NCI-H2196 treated with DMSO at 0.1 percent for 48 hours (cell line): ENCODE measurements at regions not wholly inside any gene's neighbourhood (a gene's known extent, or its start where the extent isn't known, plus 50 kb on each side); places are given as distances from the start of the nearest gene placed in this dataset.
"Not testable (repeated sequence)": the region's sequence is repeated elsewhere in the genome, so short reads cannot be mapped to it uniquely, and the experiment has no call there.

Experiments used
- DNase-seq: peaks from one replicate; lab custom pipeline; 2025; ENCODE audit not compliant: unreplicated experiment; lab: John Stamatoyannopoulos, UW

DNA sequence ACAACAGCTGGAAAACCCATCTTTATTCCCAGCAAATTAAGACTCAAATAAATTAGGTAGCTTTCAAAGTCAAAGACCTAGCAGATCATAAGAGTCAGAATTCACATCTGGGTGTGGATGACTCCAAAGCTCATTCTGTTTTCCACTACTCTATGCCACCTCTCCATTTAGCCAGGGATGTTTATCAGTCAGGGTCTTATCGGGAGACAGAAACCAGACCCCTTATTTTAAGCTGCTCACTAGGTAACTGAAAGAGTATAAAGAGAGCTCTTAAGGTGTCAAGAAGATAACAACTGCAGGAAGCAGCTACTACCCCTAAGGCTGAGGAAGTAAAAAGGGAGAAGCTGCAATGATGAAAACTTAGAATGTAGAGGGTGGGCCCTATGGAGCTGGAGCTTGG lies 333.7 kb upstream of the KLF3 start:
- DNase-seq: no peak

DNA sequence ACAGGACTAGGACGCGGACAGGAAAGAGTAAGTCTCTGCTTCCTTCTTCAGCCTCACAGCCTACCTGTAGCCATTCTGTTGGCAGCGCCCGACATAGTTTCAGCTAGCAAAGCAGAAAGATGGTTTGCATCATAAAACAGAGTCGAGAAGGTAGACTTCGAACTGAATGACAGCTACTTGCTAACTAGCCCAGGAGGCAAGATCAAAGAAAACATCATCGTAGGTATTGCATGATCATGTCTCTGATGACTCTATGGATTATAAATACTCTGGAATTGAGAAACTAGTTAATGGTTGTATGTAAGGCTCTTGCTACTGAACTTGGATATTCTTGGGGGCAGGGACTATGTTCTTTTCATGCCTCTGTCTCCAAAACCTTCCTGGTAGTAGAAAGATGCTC lies 333.1 kb upstream of the KLF3 start:
- DNase-seq: no peak

DNA sequence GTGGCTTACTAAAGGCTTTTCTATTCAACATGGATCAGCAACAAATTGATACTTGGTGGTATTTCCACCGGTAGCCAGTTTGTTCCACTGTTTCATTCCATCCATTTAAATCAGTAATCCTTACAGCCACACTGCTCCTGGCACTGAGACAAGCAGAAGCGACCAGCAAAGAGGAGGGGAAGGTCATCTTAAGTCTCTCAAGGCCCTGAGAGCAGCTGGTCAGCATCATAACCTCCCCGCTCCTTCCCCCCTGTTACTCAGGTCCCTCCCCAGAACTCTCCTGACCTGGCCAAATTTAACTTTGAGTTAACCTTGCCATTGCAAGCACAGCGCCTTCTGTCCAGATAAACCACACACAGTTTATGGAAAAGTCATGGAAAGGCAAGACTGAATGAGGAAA lies 331.3 kb upstream of the KLF3 start:
- no peak for DNase-seq

DNA sequence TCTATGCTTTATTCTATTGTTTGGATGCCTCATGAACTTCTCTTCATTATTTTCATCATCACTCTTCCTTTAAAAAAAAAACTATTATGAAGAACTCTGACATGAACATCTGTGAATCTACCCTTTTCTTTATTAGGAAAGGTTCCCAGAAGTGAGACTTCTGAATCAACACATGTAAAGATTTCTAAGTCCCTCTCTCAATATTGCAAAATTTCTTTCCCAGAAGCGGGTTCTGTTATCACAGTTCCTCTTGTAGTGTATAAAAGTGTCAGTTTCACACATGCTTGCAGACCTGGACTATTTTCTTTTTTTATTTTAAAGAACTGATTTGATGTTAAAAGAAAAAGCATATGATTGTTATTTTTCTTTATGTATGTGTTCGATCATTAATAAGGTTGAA lies 330.8 kb upstream of the KLF3 start:
- DNase-seq: no peak

GRCh38 chr4:38334791-38335190 lies 329.2 kb upstream of the KLF3 start:
- no peak for DNase-seq

DNA sequence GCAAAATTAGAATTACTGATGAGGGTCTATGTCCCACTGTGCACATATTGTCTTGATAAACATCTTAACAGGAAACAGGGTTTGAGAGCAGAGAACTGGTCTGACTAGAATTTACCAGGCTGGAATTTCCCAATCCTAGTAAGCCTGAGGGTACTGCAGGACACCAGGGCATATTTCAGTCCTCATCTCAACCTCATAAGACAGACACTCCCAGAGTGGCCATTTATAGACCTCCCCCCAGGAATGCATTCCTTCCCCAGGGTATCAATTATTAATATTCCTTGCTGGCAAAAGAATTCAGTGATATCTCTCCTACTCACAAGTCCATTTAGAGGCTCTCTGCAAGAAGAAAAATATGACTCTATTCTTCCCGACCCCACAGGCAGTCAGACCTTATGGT lies 325.1 kb upstream of the KLF3 start:
- DNase-seq: not testable (repeated sequence)

DNA sequence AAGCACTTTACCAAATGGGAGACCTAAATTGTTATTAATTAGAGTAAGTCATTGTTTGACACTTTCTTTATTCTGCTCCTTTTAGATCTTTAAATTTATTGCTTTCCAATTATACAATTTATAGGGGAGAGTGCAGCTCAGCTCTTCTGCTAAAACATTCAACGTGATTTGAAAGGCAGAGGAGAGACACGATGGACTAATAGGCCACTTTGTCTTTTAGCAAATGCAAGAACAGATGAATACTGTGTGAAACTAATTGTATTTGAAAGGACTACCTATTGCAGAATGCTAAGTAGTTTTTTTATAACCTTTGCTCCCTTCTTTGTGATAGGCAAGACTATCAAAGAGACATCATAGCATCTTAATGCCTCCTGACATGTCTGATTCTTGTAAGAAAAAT lies 320.4 kb upstream of the KLF3 start:
- DNase-seq: no peak

DNA sequence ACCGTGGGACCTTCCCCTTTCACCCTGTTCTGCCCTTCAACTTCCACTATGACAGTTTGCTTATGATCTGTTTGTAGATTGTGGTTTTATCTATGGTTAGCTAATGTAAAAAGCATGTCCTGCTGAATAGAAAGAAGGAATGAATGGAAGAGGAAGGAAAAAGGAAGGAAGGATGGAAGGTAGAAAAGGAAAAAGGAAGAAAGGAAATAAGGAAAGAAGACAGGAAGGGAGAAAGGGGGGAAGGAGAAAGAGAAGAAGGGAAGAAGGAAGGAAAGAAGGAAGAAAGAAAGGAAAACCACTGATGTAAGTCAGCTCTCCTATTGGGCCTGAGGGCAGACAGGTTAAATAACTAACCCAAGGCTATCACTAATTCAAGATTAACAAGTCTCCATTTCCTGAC lies 319.1 kb upstream of the KLF3 start:
- no peak for DNase-seq

DNA sequence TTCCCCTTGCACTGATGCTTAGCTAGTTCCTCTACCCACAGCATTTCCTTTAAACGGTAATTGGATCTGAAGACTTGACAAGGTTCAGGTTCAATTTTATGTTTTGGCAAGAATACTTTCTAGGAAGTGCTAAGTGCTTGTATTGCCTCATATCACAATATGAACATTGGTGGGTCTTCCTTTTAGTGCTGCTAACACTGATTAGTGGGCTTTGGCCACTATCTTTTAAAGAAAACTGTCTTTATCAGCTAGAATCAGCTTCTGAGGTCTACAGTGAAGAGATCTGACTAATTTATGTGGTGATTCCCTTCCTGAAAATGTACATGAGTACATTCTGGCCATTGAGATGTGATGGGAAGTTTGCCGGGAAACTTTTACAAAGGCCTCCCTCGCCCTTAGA lies 316.7 kb upstream of the KLF3 start:
- DNase-seq: no peak

DNA sequence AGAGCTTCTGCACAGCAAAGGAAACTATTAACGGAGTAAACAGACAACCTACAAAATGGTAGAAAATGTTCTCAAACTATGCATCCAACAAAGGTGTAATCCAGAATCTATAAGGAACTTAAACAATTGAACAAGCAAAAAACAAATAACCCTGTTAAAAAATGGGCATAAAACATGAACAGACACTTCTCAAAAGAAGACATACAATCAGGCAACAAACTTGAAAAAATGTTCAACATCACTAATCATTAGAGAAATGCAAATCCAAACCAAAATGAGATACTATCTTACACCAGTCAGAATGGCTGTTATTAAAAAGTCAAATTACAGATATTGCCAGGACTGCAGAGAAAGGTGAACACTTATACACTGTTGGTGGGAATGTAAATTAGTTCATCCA lies 309.6 kb upstream of the KLF3 start:
- DNase-seq: no peak

- no peak for DNase-seq
Measured at GRCh38 chr4:38354872-38355271, 309.1 kb upstream of the KLF3 start.

- no peak for DNase-seq
Measured at GRCh38 chr4:38356686-38357085, 307.3 kb upstream of the KLF3 start.

- no peak for DNase-seq
Measured at GRCh38 chr4:38357546-38357945, 306.5 kb upstream of the KLF3 start.

- DNase-seq: no peak
Measured at GRCh38 chr4:38359113-38359512, 304.9 kb upstream of the KLF3 start.

DNA sequence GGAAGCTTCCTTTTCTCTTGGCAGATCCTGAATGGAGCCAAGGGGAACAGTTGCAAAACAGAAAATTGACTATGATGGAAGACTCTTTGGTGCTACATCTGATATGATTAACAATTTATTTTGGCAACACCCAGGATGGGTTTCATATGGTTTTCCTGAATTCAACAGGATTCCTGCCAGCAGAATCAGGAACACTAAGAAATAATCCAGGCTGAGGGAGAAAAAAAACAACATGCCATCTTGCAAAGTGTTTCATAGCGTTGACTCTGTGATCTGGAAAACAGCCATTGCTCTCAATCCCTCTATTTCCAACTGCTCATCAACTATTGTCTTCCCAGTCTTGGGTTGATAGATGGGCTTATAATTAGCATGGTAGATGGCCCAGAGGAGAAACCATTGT lies 303.8 kb upstream of the KLF3 start:
- DNase-seq: no peak

DNA sequence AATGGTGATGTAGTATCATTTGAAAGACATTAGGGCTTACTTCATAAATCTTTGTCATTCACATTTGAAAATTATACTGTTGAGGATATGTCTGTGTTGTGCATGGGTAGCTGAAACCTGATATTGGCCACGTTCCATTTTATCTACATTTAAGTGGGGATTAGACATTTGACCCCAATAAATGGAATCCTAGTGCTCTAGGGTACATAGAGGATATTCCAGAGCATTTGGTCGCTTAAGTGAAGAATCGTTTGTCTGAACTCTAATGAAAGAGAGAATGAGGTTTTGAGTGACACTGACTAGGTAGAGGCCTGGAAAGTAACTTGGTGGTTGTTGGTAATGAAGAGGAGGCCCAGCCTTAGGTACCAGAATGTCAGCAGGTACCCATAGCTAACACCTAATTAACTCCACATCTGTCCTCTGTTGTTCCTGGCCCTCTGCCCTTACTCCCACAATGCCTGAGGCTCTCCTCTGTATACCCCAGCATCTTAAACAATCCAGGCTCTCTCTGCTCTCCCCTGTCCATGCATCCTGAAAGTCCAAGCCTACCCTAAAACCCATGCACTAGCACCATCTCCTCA lies 299.5 kb upstream of the KLF3 start:
- DNase-seq: no peak

DNA sequence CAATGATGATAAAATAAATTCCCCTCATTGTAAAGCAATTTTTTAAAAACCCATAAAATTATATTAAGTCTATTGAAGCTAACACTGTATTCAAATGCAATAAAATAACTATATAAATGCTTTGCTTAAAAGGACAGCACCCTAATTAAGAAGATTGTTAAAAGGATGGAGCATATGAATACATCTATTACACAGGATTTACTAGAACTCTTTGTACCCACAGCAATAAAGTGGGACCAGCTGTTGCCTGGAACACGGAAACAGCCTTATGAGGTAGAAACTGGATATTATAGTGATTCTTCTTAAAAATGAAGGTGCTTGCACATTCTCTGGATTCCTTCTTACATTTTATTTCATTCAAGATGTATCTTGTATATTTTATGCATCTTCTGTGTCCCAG lies 298.7 kb upstream of the KLF3 start:
- no peak for DNase-seq

GRCh38 chr4:38365748-38366310 lies 298.2 kb upstream of the KLF3 start:
- DNase-seq: no peak

DNA sequence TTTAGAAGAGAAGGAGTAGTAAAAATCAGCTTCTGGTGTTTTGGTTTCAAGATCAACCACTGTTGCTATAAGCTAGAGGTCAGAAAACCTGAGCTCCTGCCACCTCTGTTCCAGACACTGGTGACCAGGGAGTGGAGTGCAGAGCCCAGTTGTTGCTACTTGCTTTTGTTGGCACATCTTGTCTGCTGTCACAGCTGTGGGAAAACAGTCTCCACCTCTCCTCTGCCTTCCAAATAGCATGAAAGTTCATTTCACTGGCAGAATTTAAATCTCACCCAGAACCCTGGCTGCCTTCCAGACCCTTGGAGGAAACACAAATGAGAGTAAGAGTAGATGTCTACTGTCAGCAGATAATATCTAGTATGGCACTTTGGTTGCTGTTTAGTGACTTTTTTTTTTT lies 297.5 kb upstream of the KLF3 start:
- DNase-seq: peak; percentile 7

GRCh38 chr4:38366997-38367396 lies 297.0 kb upstream of the KLF3 start:
- no peak for DNase-seq

DNA sequence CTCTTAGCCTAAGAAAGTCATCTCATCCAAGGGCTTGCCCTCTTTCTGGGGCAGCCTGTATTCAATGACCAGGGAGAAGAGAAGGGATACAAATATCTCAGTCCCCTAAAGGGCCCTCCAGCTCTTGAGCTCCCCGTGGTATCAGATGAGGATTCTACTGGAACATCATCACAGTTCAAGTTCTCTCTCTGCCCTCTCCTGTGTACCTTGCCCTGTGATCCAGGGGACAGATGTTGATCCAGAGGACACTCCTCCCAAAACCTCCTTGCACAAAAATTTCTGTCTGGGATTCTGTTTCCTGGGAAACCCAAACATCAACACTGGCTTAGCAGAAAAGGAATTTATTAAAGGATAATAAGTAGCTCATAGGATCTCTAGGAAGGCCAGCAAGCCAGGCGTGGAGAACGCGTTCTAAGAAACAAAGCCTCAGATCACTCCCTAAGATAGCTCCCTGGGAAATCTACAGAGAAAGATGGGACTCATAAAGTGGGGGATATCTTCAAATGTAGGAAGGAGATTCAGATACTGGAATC lies 296.3 kb upstream of the KLF3 start:
- DNase-seq: no peak

DNA sequence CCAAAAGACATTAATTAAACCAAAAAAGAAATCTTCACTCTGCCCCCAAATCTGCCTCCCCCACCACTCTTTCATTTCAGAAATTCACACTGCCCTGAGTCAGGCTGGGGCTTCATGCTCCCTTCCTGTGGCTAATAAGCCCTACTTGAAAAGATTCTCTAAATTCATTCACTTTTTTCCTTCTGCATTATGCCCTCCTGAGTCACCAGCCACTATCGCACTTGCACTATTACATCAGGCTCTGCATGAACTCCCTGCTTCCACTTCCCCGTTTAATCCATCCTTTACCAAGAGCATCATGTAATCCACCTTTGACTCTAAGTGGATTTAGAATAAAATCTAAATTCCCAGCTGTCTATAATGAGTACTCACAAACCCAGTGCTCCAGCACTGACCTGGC lies 295.4 kb upstream of the KLF3 start:
- no peak for DNase-seq

DNA sequence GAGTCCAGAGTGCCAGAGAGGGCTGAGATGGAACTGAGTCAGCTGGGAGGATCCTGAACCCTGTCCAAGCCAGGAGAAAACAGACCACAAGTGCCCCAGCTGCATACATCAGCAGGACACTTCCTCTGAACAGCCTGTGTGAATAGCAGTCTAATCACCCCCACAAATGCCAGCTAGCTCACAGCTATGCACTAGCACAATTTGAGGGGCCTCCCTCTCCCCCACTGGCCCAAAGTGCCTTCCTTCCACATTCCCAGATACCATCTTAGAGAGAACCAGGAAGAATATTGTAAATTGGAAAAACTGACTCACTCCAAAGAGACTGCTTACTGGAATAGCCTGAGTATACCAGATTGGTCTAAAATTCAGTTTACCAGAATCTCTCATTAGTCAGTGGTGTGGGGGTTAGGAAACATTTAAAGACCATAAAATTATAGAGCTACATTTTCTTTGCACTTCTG lies 292.6 kb upstream of the KLF3 start:
- no peak for DNase-seq
